ENCODE measurements at regions not wholly inside any gene's neighbourhood (a gene's known extent, or its start where the extent isn't known, plus 50 kb on each side); places are given as distances from the start of the nearest gene placed in this dataset.
"Not testable (repeated sequence)": the region's sequence is repeated elsewhere in the genome, so short reads cannot be mapped to it uniquely, and the experiment has no call there.

GRCh38 chr19:28577233-28577632 is 635.7 kb downstream of the UQCRFS1 start:
- no peak for DNase-seq (ENCODE audit: low read depth)
- no peak for TF ChIP-seq CTCF (IDR thresholded peaks at IDR 0.05; ENCODE audit: low read depth, low read length, missing control alignments)
- no peak overlapping the region for H3K4me3 ChIP-seq (ENCODE audit: low read depth, low read length)

GRCh38 chr19:28575816-28576215 is 637.1 kb downstream of the UQCRFS1 start:
- DNase-seq (ENCODE audit: low read depth), result no peak
- no peak for TF ChIP-seq CTCF (IDR thresholded peaks at IDR 0.05; ENCODE audit: low read depth, low read length, missing control alignments)
- H3K4me3 ChIP-seq (ENCODE audit: low read depth, low read length), result no peak overlapping the region

GRCh38 chr19:28575312-28575711 is 637.6 kb downstream of the UQCRFS1 start:
- DNase-seq (ENCODE audit: low read depth); H3K4me3 ChIP-seq (ENCODE audit: low read depth, low read length): not testable (repeated sequence)

- H3K4me3 ChIP-seq (ENCODE audit: low read depth, low read length), result no peak overlapping the region
- no peak for TF ChIP-seq CTCF (IDR thresholded peaks at IDR 0.05; ENCODE audit: low read depth, low read length, missing control alignments)
- no peak for DNase-seq (ENCODE audit: low read depth)
Observed at GRCh38 chr19:28574212-28574611, 638.7 kb downstream of the UQCRFS1 start.

GRCh38 chr19:28569132-28570131 is 643.5 kb downstream of the UQCRFS1 start:
- no peak for DNase-seq (ENCODE audit: low read depth)
- TF ChIP-seq CTCF (IDR thresholded peaks at IDR 0.05; ENCODE audit: low read depth, low read length, missing control alignments), result no peak
- H3K4me3 ChIP-seq (ENCODE audit: low read depth, low read length), result no peak overlapping the region

GRCh38 chr19:28567834-28568233 is 645.1 kb downstream of the UQCRFS1 start:
- no peak for TF ChIP-seq CTCF (IDR thresholded peaks at IDR 0.05; ENCODE audit: low read depth, low read length, missing control alignments)
- DNase-seq (ENCODE audit: low read depth), result no peak

GRCh38 chr19:28563964-28564921 is 648.7 kb downstream of the UQCRFS1 start:
- TF ChIP-seq CTCF (IDR thresholded peaks at IDR 0.05; ENCODE audit: low read depth, low read length, missing control alignments), result no peak
- no peak overlapping the region for H3K4me3 ChIP-seq (ENCODE audit: low read depth, low read length)
- DNase-seq (ENCODE audit: low read depth), result no peak

More at GRCh38 chr19:28567834-28568233, 645.1 kb downstream of the UQCRFS1 start:
- no peak overlapping the region for H3K4me3 ChIP-seq (ENCODE audit: low read depth, low read length)
